ENCODE measurements at regions not wholly inside any gene's neighbourhood (a gene's known extent, or its start where the extent isn't known, plus 50 kb on each side); places are given as distances from the start of the nearest gene placed in this dataset.

DNA sequence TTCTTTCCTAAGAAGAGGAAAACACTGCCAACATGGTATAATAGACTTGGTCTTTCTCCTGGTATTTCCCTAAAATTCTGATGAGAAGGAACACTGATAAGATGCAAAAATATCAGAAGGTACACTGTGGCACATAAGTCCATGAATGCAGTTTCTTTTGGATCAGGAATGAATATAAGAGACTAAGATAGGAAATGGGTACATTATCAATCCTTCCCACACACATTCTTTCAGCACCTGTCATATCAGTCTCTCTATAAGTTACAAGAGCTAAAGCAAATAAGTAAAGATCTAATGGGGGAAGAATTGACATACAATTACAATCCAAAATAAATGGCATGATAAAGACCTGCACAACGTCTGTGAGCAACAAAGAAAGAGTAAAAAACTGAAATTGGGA is 1101.0 kb downstream of the ROBO2 start:
- Histone ChIP-seq H3K4me3 (no peak overlapping the region), H3K36me3 (no peaks in the 10 kb centered on the region), H3K27me3 (no peaks in the 10 kb centered on the region), H3K4me1 (no peaks in the 10 kb centered on the region), H3K9me3 (replicated peaks in 1 of 11) (0 out of 22 replicates have a peak, but pooled peaks cover 0 to 6% (median 0%) of the 10 kb centered on the region in 11 experiments), H3K4me2 (no peak overlapping the region), H4K20me1 (no peaks in the 10 kb centered on the region), H3K9ac (no peak overlapping the region), H3K27ac (no peak overlapping the region)
- TF ChIP-seq Cebpa-rat (IDR thresholded peaks at IDR 0.05) = no peak

DNA sequence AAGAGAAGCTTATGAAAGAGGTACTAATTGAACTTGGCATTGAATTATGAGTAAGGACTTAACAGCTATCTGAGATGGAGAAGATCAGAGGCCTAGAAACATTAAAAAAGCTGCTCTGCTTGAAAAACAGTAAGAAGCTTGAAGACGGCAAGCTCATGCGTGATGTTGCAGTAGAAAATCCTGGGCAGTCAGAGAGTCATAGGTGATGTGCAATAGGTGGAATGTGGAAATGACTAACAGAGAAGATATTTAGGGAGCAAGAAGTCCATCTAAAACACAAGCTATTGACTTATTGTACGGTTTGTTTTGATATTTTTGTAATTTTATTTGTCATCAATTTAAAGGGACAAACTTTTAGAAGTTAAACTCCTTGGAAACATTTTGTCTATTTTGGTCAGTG is 1101.4 kb downstream of the ROBO2 start:
- Histone ChIP-seq H3K27ac (no peak overlapping the region), H3K4me2 (no peak overlapping the region), H4K20me1 (no peaks in the 10 kb centered on the region), H3K9me3 (replicated peaks in 1 of 11) (0 out of 22 replicates have a peak, but pooled peaks cover 0 to 6% (median 0%) of the 10 kb centered on the region in 11 experiments), H3K9ac (no peak overlapping the region), H3K4me1 (no peaks in the 10 kb centered on the region), H3K27me3 (no peaks in the 10 kb centered on the region), H3K4me3 (no peak overlapping the region), H3K36me3 (no peaks in the 10 kb centered on the region)
- TF ChIP-seq Cebpa-rat (IDR thresholded peaks at IDR 0.05) = no peak

DNA sequence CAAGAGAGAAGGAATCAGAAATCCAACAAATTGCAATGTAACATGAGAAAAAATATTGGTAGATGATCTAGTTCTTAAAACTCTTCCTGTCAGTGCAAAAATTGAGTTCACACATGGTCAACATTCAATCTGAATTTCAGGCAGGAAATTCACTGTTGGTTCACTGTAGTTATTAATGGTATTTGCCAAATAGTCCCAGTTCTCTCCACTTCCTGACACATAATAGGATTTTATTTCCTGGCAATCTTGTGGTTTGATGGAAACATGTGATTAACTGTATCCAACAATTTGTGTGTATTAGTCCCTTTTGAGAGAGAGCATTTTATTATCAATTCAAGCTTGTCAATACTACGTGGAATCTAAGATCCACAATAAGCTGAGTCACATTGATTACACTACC is 1103.1 kb downstream of the ROBO2 start:
- Histone ChIP-seq H3K27me3 (no peaks in the 10 kb centered on the region), H3K9me3 (replicated peaks in 1 of 11) (peaks cover 0 to 10% (median 0%) of the 10 kb centered on the region in 11 experiments; a peak in 1 of 22 replicates), H3K4me2 (no peak overlapping the region), H4K20me1 (no peaks in the 10 kb centered on the region), H3K27ac (no peak overlapping the region), H3K36me3 (no peaks in the 10 kb centered on the region), H3K4me1 (no peaks in the 10 kb centered on the region), H3K4me3 (no peak overlapping the region), H3K9ac (no peak overlapping the region)
- no peak for TF ChIP-seq Cebpa-rat (IDR thresholded peaks at IDR 0.05)

DNA sequence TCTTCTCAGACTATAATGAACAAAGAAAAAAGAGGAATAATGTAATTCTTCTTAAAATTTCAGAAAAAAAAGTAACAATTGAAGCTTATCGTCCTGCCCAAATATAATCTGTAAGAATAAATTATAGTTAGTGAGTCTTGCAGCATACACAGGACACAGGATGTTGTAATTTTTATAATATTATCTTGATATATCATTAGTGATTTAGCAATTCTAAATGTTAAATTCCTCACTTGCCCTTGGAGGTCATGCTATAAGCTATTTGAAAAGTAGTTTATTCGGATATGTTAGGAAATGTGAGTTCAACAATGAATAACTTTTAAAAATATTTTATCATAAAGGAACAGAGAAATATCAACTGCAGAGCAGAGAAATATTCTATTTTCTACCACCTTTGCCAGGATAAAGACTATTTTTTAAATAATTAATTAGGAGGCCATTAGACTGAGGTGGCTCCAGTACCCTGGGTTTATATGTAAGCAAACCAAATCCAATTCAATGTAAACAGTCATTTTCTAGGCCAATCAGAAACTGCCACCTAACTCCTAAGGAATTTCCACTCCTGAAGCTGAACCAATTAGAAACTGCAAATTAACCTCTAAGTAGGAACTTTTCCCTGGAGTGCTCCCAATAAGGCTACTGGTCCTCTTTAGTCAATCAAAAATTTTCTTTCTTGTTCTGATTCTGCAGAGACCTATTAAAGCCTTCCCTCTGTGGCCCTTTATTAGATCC is 1109.3 kb downstream of the ROBO2 start:
- Histone ChIP-seq H3K4me1 (no peaks in the 10 kb centered on the region), H3K36me3 (no peaks in the 10 kb centered on the region), H3K9me3 (replicated peaks in 1 of 11) (peaks cover 0 to 9% (median 0%) of the 10 kb centered on the region in 11 experiments; a peak in 1 of 22 replicates), H3K9ac (no peak overlapping the region), H3K4me2 (no peak overlapping the region), H3K4me3 (no peak overlapping the region), H4K20me1 (no peaks in the 10 kb centered on the region), H3K27ac (no peak overlapping the region), H3K27me3 (no peaks in the 10 kb centered on the region)
- no peak for TF ChIP-seq Cebpa-rat (IDR thresholded peaks at IDR 0.05)

DNA sequence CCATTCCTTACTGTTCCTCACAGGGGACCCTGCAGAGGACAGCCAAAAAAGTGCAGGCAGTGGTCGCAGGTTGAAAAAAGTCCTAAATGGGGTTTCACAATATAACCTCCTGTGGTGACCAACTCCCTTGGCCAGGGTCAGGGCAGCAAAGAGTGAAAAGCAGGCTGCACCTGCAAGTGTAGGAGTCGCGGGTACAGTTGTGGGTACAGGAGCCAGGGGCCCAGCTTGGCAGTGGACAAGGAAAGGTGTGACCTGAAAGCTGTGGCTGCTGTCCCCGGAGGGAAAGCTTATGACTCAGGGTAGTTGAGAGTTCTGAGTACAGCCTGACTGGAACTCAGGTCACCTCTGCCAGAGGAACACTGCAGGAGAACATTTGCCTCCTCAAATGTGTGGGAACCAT is 1114.1 kb downstream of the ROBO2 start:
- Histone ChIP-seq H4K20me1 (no peaks in the 10 kb centered on the region), H3K4me2 (no peak overlapping the region), H3K27ac (no peak overlapping the region), H3K9me3 (replicated peaks in 1 of 11) (no peaks in the 10 kb centered on the region), H3K4me1 (no peaks in the 10 kb centered on the region), H3K27me3 (no peaks in the 10 kb centered on the region), H3K36me3 (no peaks in the 10 kb centered on the region), H3K4me3 (no peak overlapping the region), H3K9ac (no peak overlapping the region)
- TF ChIP-seq Cebpa-rat (IDR thresholded peaks at IDR 0.05) = no peak

DNA sequence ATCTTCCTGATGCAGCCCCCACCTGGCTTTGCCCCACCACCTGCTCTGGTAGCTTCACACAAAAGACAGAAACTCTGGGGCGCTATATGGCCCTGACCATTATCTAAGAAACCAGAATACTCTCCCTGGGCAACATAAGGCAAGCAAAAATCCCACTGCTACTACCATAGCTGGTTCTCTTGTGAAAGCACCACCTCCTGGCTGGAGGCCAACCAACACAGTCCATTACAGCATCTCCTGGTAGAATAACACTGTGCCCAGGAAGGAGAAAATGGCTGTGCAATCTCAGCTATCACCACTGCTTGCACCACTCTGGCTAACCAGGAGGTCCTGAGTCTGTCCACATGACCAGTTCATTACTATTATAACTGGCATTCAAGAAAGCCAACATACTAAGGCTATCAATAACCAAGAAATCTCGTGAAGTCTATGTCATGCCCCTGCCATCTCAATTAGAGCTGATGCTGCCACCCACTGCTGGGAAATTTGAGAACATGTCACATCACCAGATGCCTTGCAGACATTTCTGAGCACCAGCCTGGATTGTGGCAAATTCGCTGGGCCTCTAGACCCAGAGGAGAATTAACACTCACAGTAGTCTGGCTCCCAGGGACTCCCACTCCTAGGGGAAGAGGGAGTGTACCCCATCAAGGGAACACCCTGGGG is 1114.8 kb downstream of the ROBO2 start:
- Histone ChIP-seq H3K4me3 (no peak overlapping the region), H3K4me2 (no peak overlapping the region)
- no peak for TF ChIP-seq Cebpa-rat (IDR thresholded peaks at IDR 0.05)

DNA sequence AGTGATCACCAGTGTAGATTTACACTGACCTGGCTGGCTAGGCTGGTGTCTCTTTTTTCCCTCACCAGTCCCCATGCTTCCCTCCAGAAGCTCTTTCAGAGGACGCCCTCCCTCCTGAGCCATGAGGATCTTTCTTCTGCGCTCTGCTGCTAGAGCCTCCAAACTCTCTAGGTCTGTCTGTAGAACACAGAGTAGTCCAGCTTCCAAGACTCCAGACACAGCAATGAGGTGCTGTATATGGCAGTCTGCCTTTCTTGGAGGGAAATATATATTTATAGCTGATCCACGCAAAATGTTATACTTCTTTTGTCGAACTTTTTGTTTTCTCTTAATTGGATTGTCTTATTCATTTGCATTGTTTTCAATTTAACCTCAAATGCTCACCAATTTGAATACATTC is 1121.8 kb downstream of the ROBO2 start:
- no peaks in the 10 kb centered on the region for H3K36me3 ChIP-seq
- TF ChIP-seq Cebpa-rat (IDR thresholded peaks at IDR 0.05) = no peak
- no peak overlapping the region for H3K9ac ChIP-seq
- H3K27ac ChIP-seq = no peak overlapping the region
- H3K27me3 ChIP-seq = no peaks in the 10 kb centered on the region
- no peak overlapping the region for H3K4me3 ChIP-seq
- no peak overlapping the region for H3K4me2 ChIP-seq
- H3K4me1 ChIP-seq = no peaks in the 10 kb centered on the region
- no peaks in the 10 kb centered on the region for H4K20me1 ChIP-seq
- no peaks in the 10 kb centered on the region for H3K9me3 ChIP-seq (replicated peaks in 1 of 11)

More for the DNA sequence above, 1114.8 kb downstream of the ROBO2 start:
- Histone ChIP-seq H3K9me3 (replicated peaks in 1 of 11) (no peaks in the 10 kb centered on the region), H3K4me1 (no peaks in the 10 kb centered on the region), H3K27ac (no peak overlapping the region), H3K27me3 (no peaks in the 10 kb centered on the region), H3K9ac (no peak overlapping the region), H4K20me1 (no peaks in the 10 kb centered on the region), H3K36me3 (no peaks in the 10 kb centered on the region)

DNA sequence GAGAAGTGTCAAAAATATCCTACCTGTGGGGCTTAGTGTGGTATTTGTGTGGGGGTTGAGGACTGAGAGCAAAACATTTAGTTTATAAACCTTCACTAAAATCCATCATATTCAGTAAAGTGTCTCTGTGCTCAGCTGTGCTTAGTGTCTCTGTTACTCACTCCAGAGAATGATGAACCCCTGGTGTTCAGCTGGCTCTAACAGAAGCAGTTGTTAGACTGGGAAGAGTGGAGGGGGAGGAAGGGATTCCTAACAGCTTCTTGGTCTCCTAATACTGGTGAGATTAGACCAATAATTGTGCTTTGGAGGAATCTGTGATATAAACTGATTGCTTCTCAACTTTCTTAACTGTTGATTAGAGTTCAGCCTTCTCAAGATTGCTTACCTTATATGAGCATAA is 1123.5 kb downstream of the ROBO2 start:
- Histone ChIP-seq H3K4me2 (no peak overlapping the region), H3K4me3 (no peak overlapping the region), H3K9ac (no peak overlapping the region), H3K27me3 (no peaks in the 10 kb centered on the region), H3K9me3 (replicated peaks in 1 of 11) (no peaks in the 10 kb centered on the region), H3K36me3 (no peaks in the 10 kb centered on the region), H3K4me1 (no peaks in the 10 kb centered on the region), H4K20me1 (no peaks in the 10 kb centered on the region), H3K27ac (no peak overlapping the region)
- TF ChIP-seq Cebpa-rat (IDR thresholded peaks at IDR 0.05) = no peak

DNA sequence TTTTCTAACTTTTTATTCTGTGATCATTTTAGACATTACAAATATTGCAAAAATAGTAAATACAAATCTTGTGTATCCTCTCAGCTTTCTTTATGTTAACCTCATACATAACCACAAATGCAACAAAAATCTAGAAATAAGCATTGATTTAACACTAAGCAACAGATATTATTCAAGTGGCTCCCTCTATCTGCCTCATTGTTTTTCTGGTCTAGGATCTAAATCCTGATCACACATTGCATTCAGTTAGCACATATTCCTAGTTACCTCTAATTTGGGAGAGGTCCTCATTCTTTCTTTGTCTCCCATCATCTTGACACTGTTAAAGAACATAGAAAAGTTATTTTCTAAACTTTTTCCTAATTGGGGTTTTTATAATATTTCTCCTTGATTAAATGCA is 1126.0 kb downstream of the ROBO2 start:
- H3K9ac ChIP-seq = no peak overlapping the region

DNA sequence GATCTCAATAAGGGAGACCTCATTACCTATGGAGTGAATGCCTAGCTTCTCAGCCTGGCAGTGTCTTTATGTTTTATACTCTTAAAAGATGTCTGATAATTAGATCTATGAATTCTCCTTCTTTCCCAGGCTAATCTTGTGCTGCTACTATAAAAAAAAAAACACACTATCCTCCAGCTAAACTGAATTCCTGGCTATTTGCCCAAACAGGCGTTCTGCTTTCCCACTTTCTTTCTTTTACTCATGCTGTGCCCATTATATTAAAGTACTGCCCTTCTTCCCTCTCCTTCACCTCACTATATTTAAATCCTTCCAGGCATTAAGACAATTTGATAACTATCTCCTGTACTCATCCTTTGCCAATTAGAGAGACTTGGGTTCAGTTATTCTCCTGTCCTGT is 1134.9 kb downstream of the ROBO2 start:
- Histone ChIP-seq H3K9ac (no peak overlapping the region), H3K27me3 (no peaks in the 10 kb centered on the region), H3K4me3 (no peak overlapping the region), H3K9me3 (replicated peaks in 1 of 11) (no peaks in the 10 kb centered on the region), H3K4me1 (no peaks in the 10 kb centered on the region), H3K27ac (no peak overlapping the region), H3K4me2 (no peak overlapping the region), H3K36me3 (no peaks in the 10 kb centered on the region), H4K20me1 (no peaks in the 10 kb centered on the region)
- no peak for TF ChIP-seq Cebpa-rat (IDR thresholded peaks at IDR 0.05)

More for the DNA sequence above, 1126.0 kb downstream of the ROBO2 start:
- no peak overlapping the region for H3K4me2 ChIP-seq
- H3K27ac ChIP-seq = no peak overlapping the region
- H3K4me1 ChIP-seq = no peaks in the 10 kb centered on the region
- H3K36me3 ChIP-seq = no peaks in the 10 kb centered on the region
- TF ChIP-seq Cebpa-rat (IDR thresholded peaks at IDR 0.05) = no peak
- no peak overlapping the region for H3K4me3 ChIP-seq
- H4K20me1 ChIP-seq = no peaks in the 10 kb centered on the region
- H3K27me3 ChIP-seq = no peaks in the 10 kb centered on the region
- H3K9me3 ChIP-seq (replicated peaks in 1 of 11) = no peaks in the 10 kb centered on the region
